ENCODE measurements at regions not wholly inside any gene's neighbourhood (a gene's known extent, or its start where the extent isn't known, plus 50 kb on each side); places are given as distances from the start of the nearest gene placed in this dataset.

- Histone ChIP-seq H3K27ac (ENCODE audit: low read depth in 2 of 2, low read length in 1 of 2) (no peak overlapping the region), H3K27me3 (ENCODE audit: insufficient read depth) (no peaks in the 10 kb centered on the region), H3K36me3 (replicated peaks in 1 of 2; ENCODE audit: control insufficient read depth in 1 of 2, insufficient read depth in 2 of 2, low read length in 1 of 2) (no peaks in the 10 kb centered on the region), H3F3A (replicated peaks; ENCODE audit: insufficient read depth) (no peaks in the 10 kb centered on the region), H3K4me2 (no peak overlapping the region), H3K9ac (no peak overlapping the region), H2AFZ (ENCODE audit: low read depth) (no peak overlapping the region), H3K79me2 (ENCODE audit: insufficient read depth) (no peaks in the 10 kb centered on the region), H4K20me1 (ENCODE audit: insufficient read depth) (no peaks in the 10 kb centered on the region), H3K4me3 (ENCODE audit: low read depth in 2 of 2, low read length in 1 of 2) (no peak overlapping the region), H3K9me2 (no peaks in the 10 kb centered on the region), H3K4me1 (ENCODE audit: control insufficient read depth in 1 of 2, insufficient read depth in 2 of 2, low read depth in 1 of 2, low read length in 1 of 2) (no peaks in the 10 kb centered on the region), H3K9me3 (no peaks in the 10 kb centered on the region; the same call in 1 of the 2 replicates)
- ChIA-PET POLR2A (no interaction called here), CTCF (no interaction called here)
- TF ChIP-seq IRF3 (IDR thresholded peaks at IDR 0.05; ENCODE audit: low read depth, low read length) (no peak), SIN3A (IDR thresholded peaks at IDR 0.05; ENCODE audit: borderline replicate concordance, low read depth, low read length) (no peak), RXRA (IDR thresholded peaks at IDR 0.05; ENCODE audit: borderline replicate concordance, low read depth) (no peak), TCF12 (IDR thresholded peaks at IDR 0.05) (no peak)
- WGBS (ENCODE audit: low lambda C conversion rate), result 66% methylated on average over 10 of the region's 10 CpGs
- no peak for DNase-seq
Observed at GRCh38 chr15:79562899-79563298, 130.8 kb downstream of the MINAR1 start.

DNA sequence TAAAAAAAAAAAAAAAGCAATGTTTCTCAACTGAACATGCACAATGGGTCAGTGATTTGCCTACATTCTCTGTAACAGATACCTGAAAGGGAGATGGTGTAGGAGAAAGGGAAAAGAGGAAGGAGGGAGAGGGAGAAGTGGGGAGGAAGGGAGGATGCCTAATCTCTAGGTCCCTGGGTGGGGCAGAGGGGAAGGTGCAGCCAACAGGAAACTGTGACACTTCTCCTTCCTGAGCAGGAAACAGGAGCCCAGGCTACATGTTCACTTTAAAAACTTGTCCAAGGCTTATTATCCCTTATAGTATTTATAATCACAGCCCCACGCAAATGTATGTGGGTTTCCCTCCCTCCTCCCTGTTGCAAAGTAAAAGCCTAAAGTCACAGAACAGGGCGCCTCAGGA lies 137.9 kb downstream of the MINAR1 start:
- POLR2A ChIA-PET, result no interaction called here

More for the DNA sequence above, 137.9 kb downstream of the MINAR1 start:
- no peak for DNase-seq
- no peak overlapping the region for H3K4me3 ChIP-seq (ENCODE audit: low read depth in 2 of 2, low read length in 1 of 2)
- no peaks in the 10 kb centered on the region for H4K20me1 ChIP-seq (ENCODE audit: insufficient read depth)
- H3K27ac ChIP-seq (ENCODE audit: low read depth in 2 of 2, low read length in 1 of 2), result no peak overlapping the region
- no peak overlapping the region for H3K4me2 ChIP-seq
- H3K9me2 ChIP-seq, result no peaks in the 10 kb centered on the region
- no peak overlapping the region for H3K9ac ChIP-seq
- no peak for TF ChIP-seq RXRA (IDR thresholded peaks at IDR 0.05; ENCODE audit: borderline replicate concordance, low read depth)
- TF ChIP-seq TAF1 (IDR thresholded peaks at IDR 0.05; ENCODE audit: borderline replicate concordance, low read depth, low read length), result no peak
- TF ChIP-seq, protein P1, sequence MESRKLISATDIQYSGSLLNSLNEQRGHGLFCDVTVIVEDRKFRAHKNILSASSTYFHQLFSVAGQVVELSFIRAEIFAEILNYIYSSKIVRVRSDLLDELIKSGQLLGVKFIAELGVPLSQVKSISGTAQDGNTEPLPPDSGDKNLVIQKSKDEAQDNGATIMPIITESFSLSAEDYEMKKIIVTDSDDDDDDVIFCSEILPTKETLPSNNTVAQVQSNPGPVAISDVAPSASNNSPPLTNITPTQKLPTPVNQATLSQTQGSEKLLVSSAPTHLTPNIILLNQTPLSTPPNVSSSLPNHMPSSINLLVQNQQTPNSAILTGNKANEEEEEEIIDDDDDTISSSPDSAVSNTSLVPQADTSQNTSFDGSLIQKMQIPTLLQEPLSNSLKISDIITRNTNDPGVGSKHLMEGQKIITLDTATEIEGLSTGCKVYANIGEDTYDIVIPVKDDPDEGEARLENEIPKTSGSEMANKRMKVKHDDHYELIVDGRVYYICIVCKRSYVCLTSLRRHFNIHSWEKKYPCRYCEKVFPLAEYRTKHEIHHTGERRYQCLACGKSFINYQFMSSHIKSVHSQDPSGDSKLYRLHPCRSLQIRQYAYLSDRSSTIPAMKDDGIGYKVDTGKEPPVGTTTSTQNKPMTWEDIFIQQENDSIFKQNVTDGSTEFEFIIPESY (IDR thresholded peaks at IDR 0.05; ENCODE audit: borderline replicate concordance, low read depth), result no peak
- TF ChIP-seq IRF3 (IDR thresholded peaks at IDR 0.05; ENCODE audit: low read depth, low read length), result no peak
- TF ChIP-seq POLR2AphosphoS5 (IDR thresholded peaks at IDR 0.05; ENCODE audit: low read depth, low read length), result no peak
- no peak for TF ChIP-seq NRF1 (IDR thresholded peaks at IDR 0.05; ENCODE audit: low read depth, low read length)
- no peak for TF ChIP-seq RFX5 (IDR thresholded peaks at IDR 0.05; ENCODE audit: low read length)
- no peak for TF ChIP-seq FOSL2 (IDR thresholded peaks at IDR 0.05; ENCODE audit: borderline replicate concordance, low read depth)
- no peak for TF ChIP-seq ELF1 (IDR thresholded peaks at IDR 0.05)
- H3K27me3 ChIP-seq (ENCODE audit: insufficient read depth), result no peaks in the 10 kb centered on the region
- CTCF ChIA-PET, result no interaction called here
- 46% methylated on average over 2 of the region's 2 CpGs for WGBS (ENCODE audit: low lambda C conversion rate)
- H3F3A ChIP-seq (replicated peaks; ENCODE audit: insufficient read depth), result no peaks in the 10 kb centered on the region
- no peaks in the 10 kb centered on the region; the same call in 1 of the 2 replicates for H3K9me3 ChIP-seq
- no peaks in the 10 kb centered on the region for H3K4me1 ChIP-seq (ENCODE audit: control insufficient read depth in 1 of 2, insufficient read depth in 2 of 2, low read depth in 1 of 2, low read length in 1 of 2)
- no peak overlapping the region for H2AFZ ChIP-seq (ENCODE audit: low read depth)
- H3K36me3 ChIP-seq (replicated peaks in 1 of 2; ENCODE audit: control insufficient read depth in 1 of 2, insufficient read depth in 2 of 2, low read length in 1 of 2), result no peaks in the 10 kb centered on the region
- no peaks in the 10 kb centered on the region for H3K79me2 ChIP-seq (ENCODE audit: insufficient read depth)
